ENCODE measurements at regions not wholly inside any gene's neighbourhood (a gene's known extent, or its start where the extent isn't known, plus 50 kb on each side); places are given as distances from the start of the nearest gene placed in this dataset.
"Not testable (repeated sequence)": the region's sequence is repeated elsewhere in the genome, so short reads cannot be mapped to it uniquely, and the experiment has no call there.

- no peak for DNase-seq
Measured at GRCh38 chr14:22282949-22283348, 306.1 kb downstream of the DAD1 start.

- no peak for DNase-seq
Measured at GRCh38 chr14:22282417-22282816, 306.6 kb downstream of the DAD1 start.

- DNase-seq = not testable (repeated sequence)
Measured at GRCh38 chr14:22281447-22281874, 307.6 kb downstream of the DAD1 start.

DNA sequence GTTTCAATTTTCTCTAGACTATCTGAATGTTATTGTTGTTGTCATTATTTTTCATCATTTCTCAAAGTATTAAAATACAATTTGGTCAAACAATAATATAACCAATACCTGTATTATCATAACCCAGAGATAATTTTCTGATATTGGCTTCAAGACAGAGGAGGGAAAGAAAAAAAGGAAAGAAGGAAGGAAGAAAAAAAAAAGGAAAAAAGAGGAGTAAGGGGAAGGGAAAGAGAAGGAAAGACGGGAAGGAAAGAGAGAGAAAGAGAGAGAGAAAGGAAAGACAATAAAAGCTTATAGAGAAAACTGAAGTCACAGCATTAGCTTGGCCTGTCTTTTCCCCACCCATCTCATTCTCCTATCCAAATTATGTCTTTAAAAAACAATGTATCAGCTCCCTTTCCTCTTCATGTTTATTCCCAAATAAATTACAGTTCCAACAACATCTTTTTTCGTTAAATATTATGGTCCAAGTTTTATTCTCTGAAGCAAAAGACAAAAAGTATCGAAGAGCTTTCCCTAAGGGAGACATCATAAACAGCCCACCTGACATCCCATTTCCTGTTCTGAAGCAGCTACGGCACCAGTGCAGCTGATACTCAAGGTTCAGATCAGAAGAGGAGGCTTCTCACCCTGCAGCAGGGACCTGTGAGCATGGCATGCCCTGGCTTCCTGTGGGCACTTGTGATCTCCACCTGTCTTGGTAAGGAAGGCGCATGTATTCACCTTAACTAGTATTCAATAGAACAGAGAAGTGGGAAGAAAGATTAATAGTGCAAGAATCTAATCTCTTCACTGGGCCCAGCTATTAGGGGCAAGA lies 308.3 kb downstream of the DAD1 start:
- no peak for DNase-seq

DNA sequence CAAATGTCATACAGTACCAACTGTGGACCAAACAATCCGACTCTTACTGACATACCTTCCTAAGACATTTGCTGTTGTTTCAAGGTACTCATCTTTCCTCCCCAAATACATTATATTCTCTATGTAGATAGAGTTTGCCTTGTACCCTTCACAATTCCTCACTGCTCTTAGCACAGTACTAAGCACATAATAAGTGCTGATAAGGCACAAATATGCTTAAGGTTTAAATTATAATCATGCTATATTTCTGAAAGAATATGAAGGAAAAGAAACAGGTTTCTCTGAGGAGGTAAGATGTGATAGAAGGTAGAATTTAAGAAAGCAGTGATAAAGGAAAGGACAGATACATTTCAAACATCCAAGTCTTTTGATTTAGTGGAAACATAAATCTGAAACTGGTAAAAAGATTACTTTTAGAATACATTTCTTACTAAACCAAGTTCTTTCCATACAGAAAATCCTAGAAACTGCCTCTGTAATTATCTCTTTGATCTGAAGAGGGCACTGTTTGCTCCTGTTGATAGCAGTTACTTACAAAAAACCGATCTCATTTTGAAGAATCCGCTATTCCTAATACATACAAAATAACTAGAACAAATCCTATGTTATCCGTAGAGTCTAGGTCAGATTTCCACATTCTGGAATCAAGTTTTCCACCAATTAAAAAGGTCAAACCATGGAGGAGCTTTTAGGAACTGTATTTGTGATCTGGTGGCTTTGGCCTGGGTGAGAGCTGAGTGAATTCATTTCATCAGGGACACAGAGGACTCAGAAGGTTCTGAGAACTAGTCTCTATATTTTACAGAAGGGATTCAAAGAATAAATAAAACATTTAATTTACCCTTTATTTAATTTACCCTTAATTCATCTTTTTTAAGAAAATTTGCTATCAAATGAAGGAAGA lies 311.9 kb downstream of the DAD1 start:
- DNase-seq = no peak

DNA sequence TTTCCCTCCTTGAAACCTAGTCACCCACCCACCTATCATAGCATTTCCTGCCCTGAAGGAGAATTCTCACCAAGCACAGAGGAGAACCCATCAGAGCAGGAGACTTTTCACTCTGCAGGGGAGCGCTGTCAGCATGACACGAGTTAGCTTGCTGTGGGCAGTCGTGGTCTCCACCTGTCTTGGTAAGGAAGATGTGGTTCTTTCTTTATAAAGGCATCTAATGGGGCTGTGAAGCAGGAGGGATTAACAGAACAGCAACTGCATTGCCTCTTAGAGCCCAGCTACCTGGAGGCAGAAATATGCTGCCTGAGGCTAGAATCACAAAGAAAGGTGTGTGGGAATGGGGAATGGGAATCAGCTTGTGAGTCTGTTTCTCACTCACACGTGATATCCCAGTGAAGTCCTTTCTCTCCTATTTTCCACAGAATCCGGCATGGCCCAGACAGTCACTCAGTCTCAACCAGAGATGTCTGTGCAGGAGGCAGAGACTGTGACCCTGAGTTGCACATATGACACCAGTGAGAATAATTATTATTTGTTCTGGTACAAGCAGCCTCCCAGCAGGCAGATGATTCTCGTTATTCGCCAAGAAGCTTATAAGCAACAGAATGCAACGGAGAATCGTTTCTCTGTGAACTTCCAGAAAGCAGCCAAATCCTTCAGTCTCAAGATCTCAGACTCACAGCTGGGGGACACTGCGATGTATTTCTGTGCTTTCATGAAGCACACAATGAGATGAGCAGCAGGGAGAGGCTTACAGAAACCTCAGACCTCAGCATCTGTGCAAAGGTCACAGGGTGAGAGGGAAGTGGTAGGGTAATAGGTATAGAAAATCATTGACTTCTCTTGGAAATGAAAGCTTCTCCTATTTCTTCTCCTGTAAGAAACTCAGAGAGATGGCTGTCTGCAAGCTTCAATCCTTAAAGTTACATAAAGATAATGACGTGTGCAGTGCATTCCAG lies 316.9 kb downstream of the DAD1 start:
- no peak for DNase-seq

- no peak for DNase-seq
Measured at GRCh38 chr14:22268875-22269274, 320.1 kb downstream of the DAD1 start.

- DNase-seq = no peak
Measured at GRCh38 chr14:22266683-22267082, 322.3 kb downstream of the DAD1 start.

DNA sequence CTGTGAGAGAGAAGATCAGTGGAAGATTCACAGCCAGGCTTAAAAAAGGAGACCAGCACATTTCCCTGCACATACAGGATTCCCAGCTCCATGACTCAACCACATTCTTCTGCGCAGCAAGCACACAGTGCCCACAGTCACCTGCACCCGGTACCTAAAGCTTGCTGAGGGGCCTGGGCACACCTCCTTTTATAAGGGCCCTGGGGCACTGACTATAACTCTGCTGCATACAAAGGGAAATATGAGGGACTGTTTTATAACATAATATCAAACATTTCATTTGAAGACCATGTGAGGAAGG lies 322.9 kb downstream of the DAD1 start:
- no peak for DNase-seq

GRCh38 chr14:22265319-22266141 lies 323.5 kb downstream of the DAD1 start:
- no peak for DNase-seq

DNA sequence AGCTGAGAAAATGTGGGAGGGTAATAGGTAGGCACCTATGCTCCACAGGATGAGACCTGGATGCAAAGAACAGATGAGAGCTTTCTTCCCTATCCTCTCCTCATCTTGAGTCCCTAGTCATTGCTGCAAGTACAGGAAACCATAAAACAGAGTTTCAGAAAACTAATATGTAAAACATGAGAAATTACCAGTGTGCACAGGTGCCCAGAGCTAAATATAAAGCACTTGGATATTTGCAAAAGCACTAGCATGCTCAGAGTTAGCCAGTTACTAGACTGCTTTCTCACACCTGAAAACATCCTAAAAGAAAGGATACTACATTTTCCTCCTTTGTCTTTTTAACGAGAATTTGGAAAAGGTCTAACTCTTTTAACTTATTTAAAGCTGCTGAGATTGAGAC lies 324.3 kb downstream of the DAD1 start:
- DNase-seq = no peak

GRCh38 chr14:22263961-22264360 lies 325.1 kb downstream of the DAD1 start:
- DNase-seq = no peak

GRCh38 chr14:22262881-22263280 lies 326.1 kb downstream of the DAD1 start:
- no peak for DNase-seq

- DNase-seq = no peak
Measured at GRCh38 chr14:22255017-22255950, 333.7 kb downstream of the DAD1 start.

GRCh38 chr14:22252686-22253085 lies 336.3 kb downstream of the DAD1 start:
- no peak for DNase-seq

GRCh38 chr14:22251090-22251489 lies 337.9 kb downstream of the DAD1 start:
- no peak for DNase-seq

- no peak for DNase-seq
Measured at GRCh38 chr14:22249770-22250169, 339.3 kb downstream of the DAD1 start.

- no peak for DNase-seq
Measured at GRCh38 chr14:22243971-22244581, 344.9 kb downstream of the DAD1 start.

- DNase-seq = not testable (repeated sequence)
Measured at GRCh38 chr14:22238320-22238719, 350.7 kb downstream of the DAD1 start.

- no peak for DNase-seq
Measured at GRCh38 chr14:22233377-22233776, 355.6 kb downstream of the DAD1 start.

All from stimulated activated CD4-positive, alpha-beta T cell treated with anti-CD3 and anti-CD28 coated beads, Interleukin-4, amount 100 ng/mL, for 4 hours (primary cell).